Adrenal gland (tissue), 9 donors: ENCODE measurements at regions not wholly inside any gene's neighbourhood (a gene's known extent, or its start where the extent isn't known, plus 50 kb on each side); places are given as distances from the start of the nearest gene placed in this dataset.

ENCODE experiments used
- DNase-seq, 7 donors: peaks; one replicate each; pipeline ENCODE4 v3.0.0-alpha.2; 2019 to 2020
- H3K27ac ChIP-seq, 5 donors: fragments of 200-600 bp; sonication (generic) in 4 of 5; 1 replicate in 3 of 5; 2 replicates in 2 of 5; pipeline versions ENCODE4 v1.5.1 to v1.8.0; 2016 to 2020; ENCODE audit warnings: mild to moderate bottlenecking in 1 of 5
- H3K27me3 ChIP-seq: fragments of 200-600 bp; 2 replicates; pipeline ENCODE4 v1.8.0; 2021
- H3K36me3 ChIP-seq, 2 donors: fragments of 200-600 bp; replicated peaks in 1 of 2; 1 replicate in 1 of 2; 2 replicates in 1 of 2; pipeline versions ENCODE4 v1.5.1 to v1.8.0; 2018 to 2022
- H3K4me1 ChIP-seq, 2 donors: fragments of 200-600 bp; replicated peaks in 1 of 2; 1 replicate in 1 of 2; 2 replicates in 1 of 2; pipeline versions ENCODE4 v1.5.1 to v1.8.0; 2018 to 2021
- H3K4me3 ChIP-seq, 4 donors: fragments of 200-600 bp; sonication (generic) in 3 of 4; one replicate each; pipeline ENCODE4 v1.5.1; 2016 to 2018
- H3K9me3 ChIP-seq, 3 donors: fragments of 200-600 bp; sonication (generic) in 1 of 3; replicated peaks in 1 of 3; 1 replicate in 2 of 3; 2 replicates in 1 of 3; pipeline versions ENCODE4 v1.5.1 to v1.8.0; 2016 to 2021
- CTCF ChIP-seq, 6 experiments: fragments of 450-650 bp in 4 of 6; fragments of 200-600 bp in 2 of 6; sonication (generic) in 1 of 6; IDR thresholded peaks; 1 replicate in 5 of 6; 2 replicates in 1 of 6; pipeline versions ENCODE4 v1.5.1 to v1.8.0; 2016 to 2021; ENCODE audit warnings: antibody characterized with exemption in 6 of 6, mild to moderate bottlenecking in 2 of 6, moderate library complexity in 1 of 6
- POLR2A ChIP-seq, 2 donors: fragments of 450-650 bp; IDR thresholded peaks; one replicate each; pipeline ENCODE4 v1.6.1; 2017; ENCODE audit warnings: antibody characterized with exemption in 2 of 2, mild to moderate bottlenecking in 2 of 2, moderate library complexity in 1 of 2
- WGBS, 4 donors: extraction: QIAGEN DNeasy Blood & Tissue Kit in 2 of 4; methylation state at CpG; one replicate each; pipeline versions ENCODE4 v1.1.5 to v1.1.7; 2013 to 2017; 5-methylcytosine and 5-hydroxymethylcytosine counted together
- intact Hi-C, 2 donors: fragments of 100-400 bp; cut with DNase I; formaldehyde crosslinking; loops; one replicate each; pipeline versions ENCODE4 v1.14.1 to v1.15.0; 2022 to 2023
- donor health status: healthy with polysubstance abuse.
- donor health status: Bipolar disorder and iron deficiency.
- donor health status: DM: yes; HTN: yes; CAD: no.
- donor health status: DM: no; HTN: no; CAD: no.
- donor health status: DM: no; HTN: no; CAD: no.

- no peaks in the 10 kb centered on the region for H3K27me3 ChIP-seq
- WGBS, 4 donors: 30 to 38% (median 34%) methylated on average over 2 of the region's 2 CpGs
- no peak overlapping the region for H3K4me3 ChIP-seq
- intact Hi-C loops: no loop called here
- no peak overlapping the region for H3K27ac ChIP-seq
- no peaks in the 10 kb centered on the region for H3K36me3 ChIP-seq
- H3K9me3 ChIP-seq: no peaks in the 10 kb centered on the region
- DNase-seq: no peak
- no peak for TF ChIP-seq POLR2A (IDR thresholded peaks at IDR 0.05)
- no peak for TF ChIP-seq CTCF (IDR thresholded peaks at IDR 0.05)
- no peaks in the 10 kb centered on the region for H3K4me1 ChIP-seq
These were observed 78.5 kb downstream of the KBTBD8 start for GRCh38 chr3:67076607-67077006.

DNA sequence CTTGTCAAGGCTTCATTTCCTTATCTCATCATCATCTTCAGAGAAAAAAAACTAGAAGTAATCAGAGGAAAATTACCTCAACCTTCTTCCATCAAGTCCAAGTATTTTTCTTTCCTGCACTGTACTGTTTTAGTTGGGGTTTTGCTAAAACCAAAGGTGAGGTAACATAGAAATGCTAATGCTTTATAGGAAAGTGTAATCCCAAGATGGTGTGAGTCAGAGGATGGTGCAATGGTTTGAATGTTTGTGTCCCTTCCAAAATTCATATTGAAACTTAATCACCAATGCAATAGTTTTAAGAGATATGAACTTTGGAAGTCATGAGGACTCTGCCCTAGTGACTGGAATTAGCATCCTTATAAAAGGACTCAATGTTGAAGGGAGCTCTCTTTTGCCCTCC is 79.5 kb downstream of the KBTBD8 start:
- Histone ChIP-seq H3K4me1 (no peaks in the 10 kb centered on the region), H3K27me3 (no peaks in the 10 kb centered on the region), H3K36me3 (no peaks in the 10 kb centered on the region), H3K4me3 (no peak overlapping the region), H3K9me3 (no peaks in the 10 kb centered on the region), H3K27ac (no peak overlapping the region)
- no peak for DNase-seq
- TF ChIP-seq POLR2A (IDR thresholded peaks at IDR 0.05) (no peak), CTCF (IDR thresholded peaks at IDR 0.05) (no peak)
- intact Hi-C loops: no loop called here

DNA sequence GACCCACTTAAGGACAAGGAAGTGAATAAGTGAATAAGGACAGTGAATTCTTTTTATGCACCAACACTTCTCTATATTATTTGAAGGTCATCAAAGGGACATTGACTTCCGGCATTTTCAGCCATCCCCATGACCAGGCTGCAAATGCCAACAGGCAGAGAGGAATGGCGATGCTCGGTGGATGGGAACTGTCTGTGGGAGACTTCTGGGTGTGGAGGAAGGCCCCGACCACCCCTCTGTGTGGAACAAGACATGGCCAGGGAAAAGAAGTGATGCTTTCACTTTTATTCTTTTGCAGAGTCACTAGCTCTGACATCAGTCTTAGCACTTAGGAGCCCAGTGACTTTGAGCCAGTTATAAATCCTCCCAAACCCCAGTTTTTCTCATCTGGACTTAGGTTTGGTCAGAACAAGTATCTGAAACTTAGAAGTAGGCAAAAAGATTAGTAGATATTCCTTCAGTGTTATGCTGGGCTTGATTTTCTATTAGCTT is 84.5 kb downstream of the KBTBD8 start:
- Histone ChIP-seq H3K4me3 (no peak overlapping the region), H3K36me3 (no peaks in the 10 kb centered on the region), H3K4me1 (no peaks in the 10 kb centered on the region), H3K27ac (no peak overlapping the region), H3K27me3 (no peaks in the 10 kb centered on the region), H3K9me3 (no peaks in the 10 kb centered on the region)
- intact Hi-C loops: no loop called here
- no peak for TF ChIP-seq CTCF (IDR thresholded peaks at IDR 0.05)
- WGBS, 4 donors: 82 to 95% (median 87%) methylated on average over 4 of the region's 4 CpGs
- no peak for DNase-seq

GRCh38 chr3:67083277-67083676 is 85.2 kb downstream of the KBTBD8 start:
- TF ChIP-seq CTCF (IDR thresholded peaks at IDR 0.05): no peak
- TF ChIP-seq POLR2A (IDR thresholded peaks at IDR 0.05): no peak
- no peak for DNase-seq
- no peak overlapping the region for H3K27ac ChIP-seq
- H3K4me1 ChIP-seq: no peaks in the 10 kb centered on the region
- H3K4me3 ChIP-seq: no peak overlapping the region
- intact Hi-C loops: no loop called here
- H3K36me3 ChIP-seq: no peaks in the 10 kb centered on the region
- WGBS, 4 donors: 36 to 51% (median 45%) methylated on average over 1 of the region's 1 CpG
- no peaks in the 10 kb centered on the region for H3K9me3 ChIP-seq
- no peaks in the 10 kb centered on the region for H3K27me3 ChIP-seq
